ENCODE measurements at regions not wholly inside any gene's neighbourhood (a gene's known extent, or its start where the extent isn't known, plus 50 kb on each side); places are given as distances from the start of the nearest gene placed in this dataset.

DNA sequence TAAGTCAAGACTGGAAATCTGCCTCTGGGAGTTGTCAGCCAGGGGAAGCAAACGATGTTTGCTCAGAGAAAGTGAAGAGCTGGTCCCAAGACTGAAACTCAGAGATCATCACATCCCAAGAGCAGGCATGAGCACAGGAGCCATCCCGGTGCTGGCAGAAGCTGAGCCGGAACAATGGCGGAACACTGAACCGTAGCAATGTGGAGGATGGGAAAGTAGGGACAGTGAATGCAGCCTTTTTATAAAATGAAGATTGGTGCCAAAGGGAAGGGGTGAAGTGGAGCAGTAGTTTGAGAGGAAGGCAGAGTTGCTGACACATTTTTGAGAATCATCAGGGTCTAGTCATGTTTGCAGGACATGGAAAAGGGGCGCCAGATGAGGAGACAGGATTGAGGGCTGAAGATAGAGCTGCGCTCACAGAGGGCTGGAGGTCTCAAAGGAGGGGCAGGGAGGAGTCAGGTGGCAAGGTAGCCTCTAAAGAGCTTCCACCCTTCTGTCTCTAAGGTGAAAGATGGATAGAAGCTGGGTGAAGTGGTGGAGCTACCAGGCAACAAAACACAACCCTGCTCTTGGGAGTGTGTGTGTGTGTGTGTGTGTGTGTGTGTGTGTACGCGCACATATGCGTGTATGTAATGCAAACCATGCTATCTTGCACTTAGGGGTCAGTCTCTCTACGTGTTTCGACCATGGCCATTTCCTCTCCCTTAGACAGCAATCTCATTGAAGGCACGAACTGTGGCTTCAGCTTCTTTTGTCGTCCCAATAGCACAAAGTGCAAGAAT lies 94.3 kb upstream of the IRF2BP2 start:
- Histone ChIP-seq H3K27ac (ENCODE audit: low read length) (no peak overlapping the region), H3K9me3 (ENCODE audit: control insufficient read depth in 2 of 2, low read length in 2 of 2) (no peaks in the 10 kb centered on the region), H3K4me1 (ENCODE audit: control insufficient read depth, insufficient read depth, low read length) (peaks cover 17% of the 10 kb centered on the region), H3K4me3 (ENCODE audit: low read length in 2 of 2) (no peak overlapping the region), H3K9ac (ENCODE audit: low read length in 2 of 2) (no peak overlapping the region), H3K36me3 (ENCODE audit: control insufficient read depth in 2 of 2, insufficient read depth in 2 of 2, low read length in 2 of 2) (no peaks in the 10 kb centered on the region), H3K27me3 (ENCODE audit: control insufficient read depth in 1 of 2, insufficient read depth in 2 of 2, low read length in 2 of 2) (no peaks in the 10 kb centered on the region)

DNA sequence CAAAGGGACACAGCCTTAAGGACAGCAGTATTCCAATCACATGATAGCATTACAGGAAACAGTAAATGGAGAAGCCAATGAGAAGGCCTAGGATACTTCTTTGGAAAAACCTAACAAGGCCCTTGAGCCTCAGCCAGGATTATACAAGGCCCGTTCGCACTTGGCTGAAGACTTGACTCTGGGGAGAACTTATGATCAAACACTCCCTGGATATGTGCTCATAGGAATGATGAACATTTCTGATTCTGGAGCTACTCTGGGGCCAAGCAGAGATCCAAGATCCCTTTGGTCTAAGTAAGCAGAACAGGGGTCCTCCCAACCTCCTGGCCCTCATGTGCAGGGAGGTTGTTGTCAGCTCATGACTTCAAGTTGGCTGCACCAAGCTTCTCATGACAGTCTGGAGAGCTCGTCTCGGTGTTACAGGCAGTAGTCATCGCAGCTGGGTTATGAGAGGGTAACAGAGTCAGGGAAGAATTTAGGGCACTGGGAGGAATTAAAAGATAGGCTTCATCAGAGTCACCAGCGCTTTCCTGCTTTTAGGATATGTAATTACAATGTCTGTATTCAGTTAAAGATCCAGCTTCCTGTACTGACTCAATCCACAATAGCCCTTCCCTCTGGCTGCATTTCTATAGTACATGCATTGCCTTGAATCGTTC lies 92.5 kb upstream of the IRF2BP2 start:
- Histone ChIP-seq H3K4me1 (ENCODE audit: control insufficient read depth, insufficient read depth, low read length) (peaks cover 18% of the 10 kb centered on the region), H3K27ac (ENCODE audit: low read length) (peak overlapping the region; percentile 69), H3K4me3 (ENCODE audit: low read length in 2 of 2) (no peak overlapping the region), H3K9ac (ENCODE audit: low read length in 2 of 2) (no peak overlapping the region), H3K27me3 (ENCODE audit: control insufficient read depth in 1 of 2, insufficient read depth in 2 of 2, low read length in 2 of 2) (no peaks in the 10 kb centered on the region), H3K36me3 (ENCODE audit: control insufficient read depth in 2 of 2, insufficient read depth in 2 of 2, low read length in 2 of 2) (no peaks in the 10 kb centered on the region), H3K9me3 (ENCODE audit: control insufficient read depth in 2 of 2, low read length in 2 of 2) (no peaks in the 10 kb centered on the region)

DNA sequence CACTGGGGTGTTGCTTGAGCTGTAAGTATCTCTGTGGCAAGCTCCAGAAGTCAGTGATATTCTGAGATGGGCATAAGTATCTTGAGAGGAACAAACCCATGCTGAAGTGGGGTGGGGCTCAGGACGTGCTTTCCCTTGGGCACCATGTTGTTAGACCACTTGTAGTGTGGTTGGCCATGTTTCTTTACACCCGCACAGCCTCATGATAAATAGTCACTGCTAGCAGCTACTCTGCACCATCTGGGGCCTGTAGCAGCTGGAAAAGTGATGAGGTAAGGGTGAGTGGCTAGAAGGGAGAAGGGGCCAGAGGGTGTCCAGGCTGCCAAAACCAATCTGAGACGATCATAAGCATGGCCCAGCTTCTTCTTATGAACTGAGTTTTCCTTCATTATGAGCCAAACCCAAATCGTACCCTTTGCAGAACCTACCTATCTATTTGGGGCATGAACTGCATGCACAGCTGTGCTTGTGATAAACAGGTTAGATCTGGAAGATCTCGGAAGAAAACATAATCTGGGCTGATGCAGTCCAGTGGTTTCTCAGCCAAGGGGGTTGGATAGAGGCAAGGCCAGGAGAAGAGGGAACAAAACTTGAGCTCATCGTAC lies 91.9 kb upstream of the IRF2BP2 start:
- Histone ChIP-seq H3K9me3 (ENCODE audit: control insufficient read depth in 2 of 2, low read length in 2 of 2) (no peaks in the 10 kb centered on the region), H3K9ac (ENCODE audit: low read length in 2 of 2) (peak overlapping the region in 1 of 2 donors; percentile 21), H3K4me3 (ENCODE audit: low read length in 2 of 2) (no peak overlapping the region), H3K36me3 (ENCODE audit: control insufficient read depth in 2 of 2, insufficient read depth in 2 of 2, low read length in 2 of 2) (no peaks in the 10 kb centered on the region), H3K4me1 (ENCODE audit: control insufficient read depth, insufficient read depth, low read length) (peaks cover 18% of the 10 kb centered on the region), H3K27me3 (ENCODE audit: control insufficient read depth in 1 of 2, insufficient read depth in 2 of 2, low read length in 2 of 2) (no peaks in the 10 kb centered on the region), H3K27ac (ENCODE audit: low read length) (peak overlapping the region; percentile 69)

DNA sequence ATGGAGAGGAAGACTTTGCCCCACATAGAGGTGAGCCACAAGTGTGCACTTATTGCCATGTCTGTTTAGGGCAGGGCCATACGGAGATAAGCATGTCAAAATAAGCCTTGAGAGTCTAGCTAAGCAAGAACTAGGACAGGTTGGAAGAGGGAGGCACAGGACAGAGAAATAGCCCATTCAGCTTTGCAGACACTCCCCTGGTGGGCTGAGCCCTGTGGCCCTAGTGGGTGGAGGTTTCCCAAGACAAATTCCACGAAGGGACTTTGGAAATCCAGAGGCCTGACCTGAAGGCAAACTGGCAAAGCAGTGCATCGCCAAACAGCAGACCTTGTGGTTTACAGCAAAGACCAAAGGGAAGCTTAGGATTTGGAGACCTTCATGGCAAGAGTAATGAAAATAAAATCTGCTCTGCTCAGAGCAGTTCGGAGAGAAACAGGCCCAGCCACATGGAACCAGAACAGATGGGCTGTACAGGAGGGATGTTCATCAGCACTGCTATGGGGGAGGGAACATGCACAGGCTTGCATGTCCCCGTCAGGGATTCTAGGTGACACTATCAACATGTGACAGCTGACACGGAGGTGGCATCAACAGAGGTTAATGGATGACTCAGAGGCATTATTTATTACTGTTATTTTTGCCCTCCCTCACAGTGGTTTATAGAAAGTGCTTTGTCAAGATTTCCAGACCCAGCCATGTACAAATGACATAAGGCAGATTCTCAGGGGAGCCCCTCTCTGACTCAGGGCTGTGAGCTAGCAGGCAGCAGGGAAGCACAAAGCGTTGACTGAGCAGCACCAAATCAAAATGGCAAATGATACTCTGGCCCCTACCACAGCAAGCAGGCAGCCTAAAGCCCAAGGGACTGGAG lies 90.1 kb upstream of the IRF2BP2 start:
- Histone ChIP-seq H3K36me3 (ENCODE audit: control insufficient read depth in 2 of 2, insufficient read depth in 2 of 2, low read length in 2 of 2) (no peaks in the 10 kb centered on the region), H3K4me3 (ENCODE audit: low read length in 2 of 2) (no peak overlapping the region), H3K9ac (ENCODE audit: low read length in 2 of 2) (peak overlapping the region in 1 of 2 donors; percentile 14), H3K4me1 (ENCODE audit: control insufficient read depth, insufficient read depth, low read length) (peaks cover 18% of the 10 kb centered on the region), H3K27ac (ENCODE audit: low read length) (peak overlapping the region; percentile 62), H3K9me3 (ENCODE audit: control insufficient read depth in 2 of 2, low read length in 2 of 2) (no peaks in the 10 kb centered on the region), H3K27me3 (ENCODE audit: control insufficient read depth in 1 of 2, insufficient read depth in 2 of 2, low read length in 2 of 2) (no peaks in the 10 kb centered on the region)

DNA sequence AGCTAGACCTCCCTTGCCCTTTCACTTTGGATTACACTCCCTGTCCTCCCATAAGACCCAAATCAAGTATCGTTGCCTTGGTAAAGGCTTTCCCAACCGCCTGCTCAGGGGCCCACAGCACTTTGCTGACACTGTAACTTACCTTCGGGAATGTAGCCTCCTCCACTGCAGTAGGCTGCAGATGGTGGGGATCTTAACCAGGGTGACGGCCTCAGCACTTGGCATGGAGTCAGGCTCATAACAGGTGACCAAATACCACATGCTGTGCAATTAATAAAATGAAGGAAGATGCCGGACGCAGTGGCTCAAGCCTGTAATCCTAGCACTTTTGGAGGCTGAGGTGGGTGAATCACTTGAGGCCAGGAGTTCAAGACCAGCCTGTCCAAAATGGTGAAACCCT lies 88.7 kb upstream of the IRF2BP2 start:
- Histone ChIP-seq H3K4me1 (ENCODE audit: control insufficient read depth, insufficient read depth, low read length) (peaks cover 18% of the 10 kb centered on the region), H3K27ac (ENCODE audit: low read length) (no peak overlapping the region), H3K4me3 (ENCODE audit: low read length in 2 of 2) (no peak overlapping the region), H3K9ac (ENCODE audit: low read length in 2 of 2) (no peak overlapping the region), H3K9me3 (ENCODE audit: control insufficient read depth in 2 of 2, low read length in 2 of 2) (no peaks in the 10 kb centered on the region), H3K36me3 (ENCODE audit: control insufficient read depth in 2 of 2, insufficient read depth in 2 of 2, low read length in 2 of 2) (no peaks in the 10 kb centered on the region), H3K27me3 (ENCODE audit: control insufficient read depth in 1 of 2, insufficient read depth in 2 of 2, low read length in 2 of 2) (no peaks in the 10 kb centered on the region)

DNA sequence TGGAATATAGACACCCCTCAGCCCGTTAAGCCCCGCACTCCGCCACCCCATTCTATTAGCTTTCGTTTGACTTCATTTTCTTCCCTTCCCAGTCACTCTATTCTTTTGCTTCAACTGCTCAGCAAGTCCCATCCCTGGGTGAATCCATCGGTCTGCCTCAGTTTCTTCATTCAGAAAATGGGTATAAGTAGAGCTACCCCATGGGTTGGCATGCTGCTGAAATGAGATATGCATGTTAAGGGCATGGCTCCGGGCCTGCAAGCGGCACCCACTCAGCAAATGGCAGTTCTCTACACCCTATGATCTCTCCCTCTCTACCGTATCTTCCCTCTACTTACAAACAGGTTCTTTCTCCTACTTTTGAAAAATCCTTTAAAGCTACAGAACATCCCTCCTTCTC lies 87.8 kb upstream of the IRF2BP2 start:
- Histone ChIP-seq H3K36me3 (ENCODE audit: control insufficient read depth in 2 of 2, insufficient read depth in 2 of 2, low read length in 2 of 2) (no peaks in the 10 kb centered on the region), H3K4me1 (ENCODE audit: control insufficient read depth, insufficient read depth, low read length) (peaks cover 17% of the 10 kb centered on the region), H3K27me3 (ENCODE audit: control insufficient read depth in 1 of 2, insufficient read depth in 2 of 2, low read length in 2 of 2) (no peaks in the 10 kb centered on the region), H3K4me3 (ENCODE audit: low read length in 2 of 2) (no peak overlapping the region), H3K9ac (ENCODE audit: low read length in 2 of 2) (no peak overlapping the region), H3K9me3 (ENCODE audit: control insufficient read depth in 2 of 2, low read length in 2 of 2) (no peaks in the 10 kb centered on the region), H3K27ac (ENCODE audit: low read length) (no peak overlapping the region)

DNA sequence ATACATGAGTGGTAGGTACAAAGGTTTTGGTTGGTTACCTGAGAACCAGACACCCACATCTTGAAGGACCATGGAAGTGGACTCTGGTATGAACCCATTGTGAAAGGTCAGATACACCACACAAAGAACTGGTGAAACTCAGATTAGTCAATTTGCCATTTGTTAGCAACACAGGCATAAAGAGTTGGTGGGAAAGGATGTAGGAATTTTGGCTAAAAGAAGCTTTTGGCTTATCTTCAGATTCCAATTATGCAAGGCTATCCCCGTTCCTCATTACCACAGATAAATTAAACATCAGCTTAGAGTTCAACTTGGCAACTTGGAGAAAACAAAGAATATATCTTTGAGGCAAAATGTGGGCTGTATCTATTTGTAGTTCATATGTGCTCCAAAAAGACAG lies 87.0 kb upstream of the IRF2BP2 start:
- H3K36me3 ChIP-seq (ENCODE audit: control insufficient read depth in 2 of 2, insufficient read depth in 2 of 2, low read length in 2 of 2): no peaks in the 10 kb centered on the region

DNA sequence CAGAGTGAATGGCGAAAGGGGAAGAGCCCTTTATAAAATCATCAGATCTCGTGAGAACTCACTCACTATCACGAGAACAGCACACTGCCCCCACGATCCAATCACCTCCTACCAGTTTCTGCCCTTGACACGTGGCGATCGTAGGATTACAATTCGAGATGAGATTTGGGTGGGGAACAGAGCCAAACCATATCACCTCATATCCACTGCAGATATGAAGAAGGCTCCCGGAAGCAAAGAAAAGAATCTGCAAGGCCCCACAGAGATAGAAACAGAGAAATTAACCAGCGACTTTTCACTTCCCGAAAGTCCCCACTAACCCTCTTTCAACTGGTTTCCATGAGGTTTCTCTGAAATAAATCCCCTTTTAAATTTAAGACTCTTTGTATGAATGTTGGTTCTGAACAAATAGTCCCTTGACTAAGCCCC lies 86.2 kb upstream of the IRF2BP2 start:
- no peak overlapping the region for H3K27ac ChIP-seq (ENCODE audit: low read length)
- H3K9me3 ChIP-seq (ENCODE audit: control insufficient read depth in 2 of 2, low read length in 2 of 2): no peaks in the 10 kb centered on the region
- H3K4me3 ChIP-seq (ENCODE audit: low read length in 2 of 2): no peak overlapping the region
- H3K9ac ChIP-seq (ENCODE audit: low read length in 2 of 2): no peak overlapping the region
- H3K36me3 ChIP-seq (ENCODE audit: control insufficient read depth in 2 of 2, insufficient read depth in 2 of 2, low read length in 2 of 2): no peaks in the 10 kb centered on the region
- H3K27me3 ChIP-seq (ENCODE audit: control insufficient read depth in 1 of 2, insufficient read depth in 2 of 2, low read length in 2 of 2): no peaks in the 10 kb centered on the region
- peaks cover 16% of the 10 kb centered on the region for H3K4me1 ChIP-seq (ENCODE audit: control insufficient read depth, insufficient read depth, low read length)

More for the DNA sequence above, 87.0 kb upstream of the IRF2BP2 start:
- no peaks in the 10 kb centered on the region for H3K27me3 ChIP-seq (ENCODE audit: control insufficient read depth in 1 of 2, insufficient read depth in 2 of 2, low read length in 2 of 2)
- H3K4me1 ChIP-seq (ENCODE audit: control insufficient read depth, insufficient read depth, low read length): peaks cover 16% of the 10 kb centered on the region
- H3K4me3 ChIP-seq (ENCODE audit: low read length in 2 of 2): no peak overlapping the region
- H3K27ac ChIP-seq (ENCODE audit: low read length): no peak overlapping the region
- no peaks in the 10 kb centered on the region for H3K9me3 ChIP-seq (ENCODE audit: control insufficient read depth in 2 of 2, low read length in 2 of 2)
- H3K9ac ChIP-seq (ENCODE audit: low read length in 2 of 2): no peak overlapping the region

DNA sequence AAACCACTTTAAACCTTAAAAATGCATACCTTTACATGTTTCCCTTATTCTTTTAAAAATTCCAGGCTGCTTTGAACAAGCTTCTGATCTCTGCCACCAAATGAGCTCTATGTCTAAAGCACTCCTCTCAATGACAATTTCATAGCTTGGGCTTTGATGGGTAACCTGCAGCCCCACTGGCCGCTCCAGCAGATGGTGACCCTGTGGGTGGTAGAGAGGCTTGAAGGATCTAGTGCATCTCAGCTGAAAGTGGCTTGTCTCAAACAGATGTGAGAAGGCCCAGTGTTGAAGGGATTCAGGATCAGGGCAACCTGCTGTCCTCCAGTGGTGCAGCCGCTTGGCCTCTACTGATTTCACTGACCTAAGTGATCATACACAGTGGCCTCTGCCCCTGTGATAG lies 84.7 kb upstream of the IRF2BP2 start:
- Histone ChIP-seq H3K9me3 (ENCODE audit: control insufficient read depth in 2 of 2, low read length in 2 of 2) (no peaks in the 10 kb centered on the region), H3K36me3 (ENCODE audit: control insufficient read depth in 2 of 2, insufficient read depth in 2 of 2, low read length in 2 of 2) (no peaks in the 10 kb centered on the region), H3K4me3 (ENCODE audit: low read length in 2 of 2) (no peak overlapping the region), H3K27me3 (ENCODE audit: control insufficient read depth in 1 of 2, insufficient read depth in 2 of 2, low read length in 2 of 2) (no peaks in the 10 kb centered on the region), H3K27ac (ENCODE audit: low read length) (no peak overlapping the region), H3K9ac (ENCODE audit: low read length in 2 of 2) (no peak overlapping the region), H3K4me1 (ENCODE audit: control insufficient read depth, insufficient read depth, low read length) (peaks cover 6% of the 10 kb centered on the region)

DNA sequence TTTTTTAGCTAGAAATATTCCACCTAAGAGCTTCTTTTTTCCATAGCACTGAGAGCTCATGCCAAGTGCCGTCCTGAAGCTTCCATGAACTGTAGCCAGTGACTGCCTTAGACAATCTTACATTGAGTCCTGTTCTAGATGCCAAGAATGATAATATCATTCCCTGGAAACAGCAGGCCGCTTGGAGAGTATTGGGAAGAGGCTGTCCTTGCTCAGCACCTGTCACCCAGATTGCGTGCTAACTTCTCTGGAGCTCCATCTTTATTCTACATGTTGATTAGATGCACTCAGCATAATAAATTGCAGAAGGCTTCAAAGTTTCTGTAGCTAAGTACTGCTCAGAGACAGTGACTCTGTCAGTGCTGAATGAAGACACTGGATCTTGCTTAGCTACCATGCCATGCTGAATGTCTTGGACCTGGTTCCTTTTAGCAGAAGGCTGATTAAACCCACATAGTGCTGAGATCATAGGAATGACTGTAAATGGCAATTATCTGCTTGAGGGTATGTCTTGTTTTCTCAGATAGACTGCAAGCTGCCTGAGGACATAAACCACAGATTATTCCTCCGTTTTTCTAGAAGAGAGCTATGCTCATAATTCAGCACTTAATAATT lies 83.1 kb upstream of the IRF2BP2 start:
- H3K9me3 ChIP-seq (ENCODE audit: control insufficient read depth in 2 of 2, low read length in 2 of 2): no peaks in the 10 kb centered on the region
- H3K27ac ChIP-seq (ENCODE audit: low read length): no peak overlapping the region
- H3K4me3 ChIP-seq (ENCODE audit: low read length in 2 of 2): no peak overlapping the region

More for the DNA sequence above, 83.1 kb upstream of the IRF2BP2 start:
- Histone ChIP-seq H3K36me3 (ENCODE audit: control insufficient read depth in 2 of 2, insufficient read depth in 2 of 2, low read length in 2 of 2) (no peaks in the 10 kb centered on the region), H3K4me1 (ENCODE audit: control insufficient read depth, insufficient read depth, low read length) (peaks cover 6% of the 10 kb centered on the region), H3K9ac (ENCODE audit: low read length in 2 of 2) (no peak overlapping the region), H3K27me3 (ENCODE audit: control insufficient read depth in 1 of 2, insufficient read depth in 2 of 2, low read length in 2 of 2) (no peaks in the 10 kb centered on the region)
